SU-DHL-6 (cell line): ENCODE measurements at regions not wholly inside any gene's neighbourhood (a gene's known extent, or its start where the extent isn't known, plus 50 kb on each side); places are given as distances from the start of the nearest gene placed in this dataset.
"Not testable (repeated sequence)": the region's sequence is repeated elsewhere in the genome, so short reads cannot be mapped to it uniquely, and the experiment has no call there.

ENCODE experiments used
- H2AFZ ChIP-seq: fragments of 200-600 bp; sonication (generic); 2 replicates; pipeline ENCODE4 v1.6.1; 2014; ENCODE audit warnings: low read depth, mild to moderate bottlenecking, moderate library complexity, mixed read lengths, antibody characterized with exemption, low read length; ENCODE audit not compliant: severe bottlenecking
- H3F3A ChIP-seq: fragments of 200-600 bp; shearing (Covaris generic); 2 replicates; pipeline ENCODE4 v1.6.0; 2016; ENCODE audit warnings: antibody characterized with exemption, mild to moderate bottlenecking; ENCODE audit not compliant: insufficient read depth
- H3K27ac ChIP-seq: fragments of 200-600 bp; sonication (generic); 2 replicates; pipeline ENCODE4 v1.5.1; 2016; ENCODE audit warnings: low read depth, mild to moderate bottlenecking, low read length, moderate library complexity, mixed read lengths
- H3K27me3 ChIP-seq: fragments of 200-600 bp; sonication (generic), shearing (Covaris generic); 2 replicates; pipeline ENCODE4 v1.6.0; 2014; ENCODE audit warnings: mild to moderate bottlenecking, low read length
- H3K36me3 ChIP-seq: fragments of 200-600 bp; sonication (generic); 2 replicates; pipeline ENCODE4 v1.6.1; 2014; ENCODE audit warnings: mild to moderate bottlenecking, low read length, mixed read lengths
- H3K4me2 ChIP-seq: fragments of 300-600, 200-600 bp; shearing (Covaris generic), sonication (generic); 2 replicates; pipeline ENCODE4 v1.6.0; 2014; ENCODE audit warnings: low read length, low read depth, mild to moderate bottlenecking; ENCODE audit not compliant: poor library complexity, severe bottlenecking
- H3K4me3 ChIP-seq: fragments of 200-600 bp; sonication (generic); 2 replicates; pipeline ENCODE4 v1.5.1; 2014; ENCODE audit warnings: antibody characterized with exemption, low read length, mild to moderate bottlenecking, mixed read lengths; ENCODE audit not compliant: insufficient read depth, poor library complexity, severe bottlenecking
- H3K79me2 ChIP-seq: fragments of 200-600 bp; sonication (generic); 2 replicates; pipeline ENCODE4 v1.6.1; 2014; ENCODE audit warnings: mild to moderate bottlenecking, low read length, moderate library complexity; ENCODE audit not compliant: insufficient read depth
- H3K9ac ChIP-seq: fragments of 200-600 bp; sonication (generic); 2 replicates; pipeline ENCODE4 v1.7.0; 2014; ENCODE audit warnings: mild to moderate bottlenecking, low read length
- H3K9me2 ChIP-seq: fragments of 200-600 bp; sonication (generic); replicated peaks from 2 replicates; pipeline ENCODE4 v1.6.1; 2014; ENCODE audit warnings: low read length; ENCODE audit not compliant: insufficient read depth
- H3K9me3 ChIP-seq: fragments of 200-600 bp; sonication (generic); 2 replicates; pipeline ENCODE4 v1.6.1; 2014; ENCODE audit warnings: low read length, mixed read lengths; ENCODE audit not compliant: insufficient read depth
- H4K20me1 ChIP-seq: fragments of 200-600 bp; sonication (generic); 2 replicates; pipeline ENCODE4 v1.6.1; 2014; ENCODE audit warnings: low read depth, mild to moderate bottlenecking, antibody characterized with exemption, low read length, moderate library complexity, mixed read lengths
- CTCF ChIP-seq: fragments of 200-600 bp; sonication (generic); IDR thresholded peaks from one replicate; pipeline ENCODE4 v1.5.1; 2017; ENCODE audit warnings: antibody characterized with exemption, mild to moderate bottlenecking, low read length, moderate library complexity; ENCODE audit not compliant: insufficient read depth, poor library complexity, severe bottlenecking
- EZH2phosphoT487 ChIP-seq: fragments of 200-600 bp; sonication (generic), shearing (Covaris generic); conservative IDR thresholded peaks from 2 replicates; pipeline ENCODE4 v1.6.1; 2018; ENCODE audit warnings: mild to moderate bottlenecking, antibody characterized with exemption, low read length, moderate library complexity, mixed read lengths

- no peak overlapping the region for H3K27ac ChIP-seq
- no peak for TF ChIP-seq EZH2phosphoT487
- no peak for TF ChIP-seq CTCF
- H3K4me2 ChIP-seq: no peak overlapping the region
- H2AFZ ChIP-seq: no peak overlapping the region
- H3F3A ChIP-seq: no peaks in the 10 kb centered on the region
- H3K9me3 ChIP-seq: no peaks in the 10 kb centered on the region
- H3K9ac ChIP-seq: no peak overlapping the region
- H3K27me3 ChIP-seq: no peaks in the 10 kb centered on the region
- H3K79me2 ChIP-seq: no peaks in the 10 kb centered on the region
- no peaks in the 10 kb centered on the region for H3K36me3 ChIP-seq
- no peaks in the 10 kb centered on the region for H4K20me1 ChIP-seq
- H3K4me3 ChIP-seq: no peak overlapping the region
- H3K9me2 ChIP-seq: no peaks in the 10 kb centered on the region
Measured at GRCh38 chr11:37277896-37278465, 679.9 kb upstream of the RAG2 start.

GRCh38 chr11:37264783-37265182, 666.7 kb upstream of the RAG2 start:
- no peak for TF ChIP-seq CTCF
- no peak for TF ChIP-seq EZH2phosphoT487
- Histone ChIP-seq H3K9me2 (no peaks in the 10 kb centered on the region), H3K27me3 (no peaks in the 10 kb centered on the region), H2AFZ (no peak overlapping the region), H3K9ac (no peak overlapping the region), H3K4me3 (no peak overlapping the region), H3K4me2 (no peak overlapping the region), H3K36me3 (no peaks in the 10 kb centered on the region), H3K9me3 (no peaks in the 10 kb centered on the region), H3K27ac (no peak overlapping the region), H3K79me2 (no peaks in the 10 kb centered on the region), H4K20me1 (no peaks in the 10 kb centered on the region), H3F3A (no peaks in the 10 kb centered on the region)

GRCh38 chr11:37264060-37264459, 666.0 kb upstream of the RAG2 start:
- Histone ChIP-seq H2AFZ (no peak overlapping the region), H3K27ac (no peak overlapping the region), H3K27me3 (no peaks in the 10 kb centered on the region), H3K9me3 (no peaks in the 10 kb centered on the region), H3K9ac (no peak overlapping the region), H3F3A (no peaks in the 10 kb centered on the region), H4K20me1 (no peaks in the 10 kb centered on the region), H3K4me2 (no peak overlapping the region), H3K9me2 (no peaks in the 10 kb centered on the region), H3K36me3 (no peaks in the 10 kb centered on the region), H3K79me2 (no peaks in the 10 kb centered on the region), H3K4me3 (no peak overlapping the region)
- TF ChIP-seq CTCF (no peak), EZH2phosphoT487 (no peak)

- H3K27ac ChIP-seq, H3K9me2 ChIP-seq, H3K9me3 ChIP-seq, H3K79me2 ChIP-seq, H4K20me1 ChIP-seq, H2AFZ ChIP-seq, H3K27me3 ChIP-seq, H3K9ac ChIP-seq, H3K4me2 ChIP-seq, H3K4me3 ChIP-seq, H3K36me3 ChIP-seq, H3F3A ChIP-seq: not testable (repeated sequence)
Measured at GRCh38 chr11:37263467-37263866, 665.4 kb upstream of the RAG2 start.
